ENCODE measurements at regions not wholly inside any gene's neighbourhood (a gene's known extent, or its start where the extent isn't known, plus 50 kb on each side); places are given as distances from the start of the nearest gene placed in this dataset.
A peak's percentile ranks its signal among the peaks of the same experiment; 100 is the strongest.
"Not testable (repeated sequence)": the region's sequence is repeated elsewhere in the genome, so short reads cannot be mapped to it uniquely, and the experiment has no call there.

DNA sequence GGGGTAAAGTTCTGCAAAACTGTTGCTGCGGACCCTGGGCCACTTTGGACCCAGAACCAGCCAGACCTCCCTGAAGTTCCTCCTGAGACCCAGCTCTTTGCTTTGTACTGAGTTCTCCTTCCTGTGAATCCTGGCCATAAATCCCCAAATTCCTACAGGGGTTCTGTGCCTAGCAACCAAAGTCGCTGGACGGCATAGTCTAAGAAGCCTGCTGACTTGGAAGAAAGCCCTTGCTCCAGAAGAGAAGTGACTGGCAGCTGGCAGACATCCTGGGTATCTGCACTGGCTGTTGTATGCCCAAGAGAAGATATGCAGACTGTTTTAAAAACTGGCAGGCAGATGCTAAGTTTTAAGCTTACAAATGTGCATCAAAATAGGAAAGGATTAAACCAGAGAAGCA lies 99.9 kb upstream of the SLC24A4 start:
- DNase-seq (ENCODE audit: low spot score) = peak; percentile 4

DNA sequence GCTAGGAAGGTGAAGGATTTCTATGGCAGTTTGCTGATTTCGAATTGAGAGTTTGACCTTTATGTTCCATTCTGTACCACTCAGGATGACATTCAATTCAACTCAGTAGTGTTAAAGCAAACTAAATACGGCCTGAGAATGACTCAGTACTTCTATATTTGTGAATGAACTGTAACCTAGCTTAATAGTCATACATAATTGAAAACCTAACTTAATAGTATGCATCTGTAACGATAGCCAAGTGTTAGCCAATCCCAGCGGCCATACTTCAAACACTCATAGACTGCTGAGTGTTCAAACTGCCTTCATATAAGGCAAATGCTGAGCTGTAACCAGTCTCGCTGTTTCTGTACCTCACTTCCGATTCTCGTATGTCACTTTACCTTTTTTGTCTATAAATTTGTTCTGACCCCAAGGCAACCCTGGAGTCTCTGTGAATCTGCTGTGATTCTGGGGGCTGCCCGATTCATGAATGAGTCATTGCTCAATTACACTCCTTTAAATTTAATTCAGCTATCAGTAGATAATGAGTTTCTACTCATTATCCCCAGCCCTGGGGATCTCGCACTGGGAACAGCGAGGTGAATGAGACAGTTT lies 98.5 kb upstream of the SLC24A4 start:
- no peak for DNase-seq (ENCODE audit: low spot score)

DNA sequence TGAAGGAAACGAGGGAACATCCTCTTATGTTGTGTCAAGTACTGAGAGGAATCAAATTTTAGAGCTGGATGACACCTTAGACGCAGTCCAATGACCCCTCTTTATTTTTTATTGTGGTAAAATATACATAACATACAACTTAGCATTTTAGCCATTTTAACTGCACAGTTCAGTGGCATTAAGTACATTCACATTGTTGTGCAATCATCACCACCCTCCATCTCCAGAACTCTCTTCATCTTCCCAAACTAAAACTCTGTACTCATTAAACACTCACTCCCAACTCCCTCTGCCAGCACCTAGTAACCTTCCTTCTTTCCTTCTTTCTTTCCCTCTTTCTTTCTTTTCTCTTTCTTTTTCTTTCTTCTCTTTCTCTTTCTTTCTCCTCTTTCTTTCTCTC lies 97.2 kb upstream of the SLC24A4 start:
- DNase-seq (ENCODE audit: low spot score) = no peak

DNA sequence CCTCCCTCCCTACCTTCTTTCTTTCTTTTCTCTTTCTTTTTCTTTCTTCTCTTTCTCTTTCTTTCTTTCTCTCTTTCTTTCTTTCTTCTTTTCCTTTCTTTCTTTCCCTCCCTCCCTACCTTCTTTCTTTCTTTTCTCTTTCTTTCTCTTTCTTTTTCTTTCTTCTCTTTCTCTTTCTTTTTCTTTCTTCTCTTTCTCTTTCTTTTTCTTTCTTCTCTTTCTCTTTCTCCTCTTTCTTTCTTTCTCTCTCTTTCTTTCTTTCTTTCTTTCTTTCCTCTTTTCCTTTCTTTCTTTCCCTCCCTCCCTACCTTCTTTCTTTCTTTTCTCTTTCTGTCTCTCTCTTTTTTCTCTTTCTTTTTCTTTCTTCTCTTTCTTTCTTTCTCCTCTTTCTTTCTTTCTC lies 96.8 kb upstream of the SLC24A4 start:
- DNase-seq (ENCODE audit: low spot score) = not testable (repeated sequence)

DNA sequence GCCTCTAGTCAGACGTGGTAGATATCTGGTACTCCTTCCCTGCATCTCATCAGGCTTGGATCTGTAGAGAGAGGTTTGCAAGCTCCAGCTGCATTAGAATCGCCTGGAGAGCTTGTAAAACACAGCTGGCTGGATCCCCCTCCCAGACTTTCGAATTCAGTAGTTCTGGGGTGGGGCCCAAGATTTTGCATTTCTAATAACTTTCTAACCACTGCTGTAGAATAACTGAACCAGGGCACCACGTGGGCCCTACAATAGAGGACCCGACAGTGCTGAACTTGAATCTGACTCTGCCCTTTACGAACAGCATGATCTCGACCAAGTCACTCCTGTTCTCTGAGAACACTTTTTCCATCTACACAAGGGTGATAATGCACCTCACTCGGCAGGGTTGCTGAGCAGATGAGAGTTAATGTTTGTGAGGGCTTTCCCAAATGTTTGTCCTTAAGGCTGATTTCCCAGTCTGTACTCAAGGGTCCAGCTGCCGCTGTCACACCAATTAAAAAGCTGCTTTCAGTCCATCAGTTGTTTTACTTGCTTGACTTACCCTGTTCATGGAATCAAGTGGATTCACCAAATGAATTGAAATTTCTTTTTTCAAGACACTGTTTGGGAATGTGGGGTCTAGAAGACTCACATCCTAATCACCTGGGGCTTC lies 86.6 kb upstream of the SLC24A4 start:
- no peak for DNase-seq (ENCODE audit: low spot score)

DNA sequence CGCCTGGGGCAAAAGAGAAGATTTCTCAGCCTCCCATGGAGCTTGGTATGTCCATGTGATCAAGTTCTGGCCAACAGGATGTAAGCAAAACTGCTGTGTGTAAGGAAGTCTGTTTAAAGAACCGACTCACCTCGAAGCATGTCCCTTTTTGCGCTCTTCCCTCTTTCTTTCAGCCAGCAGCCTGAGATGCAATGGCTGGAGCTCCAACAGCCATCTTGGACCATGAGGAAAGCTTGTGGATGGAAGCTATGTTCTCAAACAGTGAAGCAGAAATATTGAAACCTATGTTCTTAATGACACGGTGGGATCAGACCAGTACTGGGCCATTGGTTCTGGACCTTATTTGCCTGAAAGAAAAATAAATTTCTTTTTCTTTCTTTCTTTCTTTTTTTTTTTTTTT lies 82.3 kb upstream of the SLC24A4 start:
- no peak for DNase-seq (ENCODE audit: low spot score)

DNA sequence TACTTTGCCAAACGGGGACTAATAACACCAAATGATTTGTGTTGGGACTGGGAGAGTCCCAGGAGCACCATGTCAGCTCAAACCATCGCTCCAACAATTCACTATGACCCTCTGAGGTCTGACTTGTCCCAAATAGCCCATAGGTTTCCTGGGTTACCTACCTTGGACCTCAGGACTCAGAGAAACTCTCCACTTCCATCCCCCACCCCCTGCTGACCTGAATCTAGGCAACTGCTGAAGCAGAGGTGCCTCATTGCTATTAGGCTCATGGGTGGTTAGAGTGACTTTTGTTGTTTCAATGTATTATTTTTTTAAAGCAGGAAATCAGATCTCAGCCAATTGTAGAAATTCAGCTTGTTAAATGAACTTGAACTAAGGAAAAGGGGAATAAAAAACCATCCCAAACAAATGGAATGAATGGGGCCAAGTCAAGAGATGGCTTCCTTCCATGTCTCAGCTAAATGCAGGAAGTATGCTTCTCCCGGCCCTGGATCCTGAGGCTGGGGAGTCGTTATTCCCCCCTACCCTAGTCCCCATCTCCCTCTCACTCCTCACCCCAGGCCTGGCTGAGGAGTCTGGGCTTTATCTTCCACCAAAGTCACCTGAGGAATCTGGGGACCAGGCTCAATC lies 80.9 kb upstream of the SLC24A4 start:
- DNase-seq (ENCODE audit: low spot score) = no peak

DNA sequence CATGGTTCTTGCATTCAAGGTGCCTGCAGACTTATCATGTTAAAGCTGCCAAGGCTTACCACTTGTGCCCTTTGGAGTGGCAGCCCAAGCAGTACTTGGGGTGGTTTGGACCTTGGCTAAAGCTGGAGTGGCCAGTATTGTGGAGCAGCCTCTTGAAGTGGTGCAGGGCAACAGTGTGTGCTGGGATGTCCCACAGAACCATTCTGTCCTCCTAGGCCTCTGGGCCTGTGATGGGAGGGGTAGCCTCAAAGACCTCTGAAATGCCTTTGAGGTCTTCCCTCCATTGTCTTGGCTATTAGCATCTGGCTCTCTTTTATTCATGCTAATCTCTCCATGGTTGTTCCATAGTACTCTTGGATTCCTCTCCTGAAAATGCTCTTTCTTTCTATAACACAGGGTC lies 78.2 kb upstream of the SLC24A4 start:
- DNase-seq (ENCODE audit: low spot score) = no peak

DNA sequence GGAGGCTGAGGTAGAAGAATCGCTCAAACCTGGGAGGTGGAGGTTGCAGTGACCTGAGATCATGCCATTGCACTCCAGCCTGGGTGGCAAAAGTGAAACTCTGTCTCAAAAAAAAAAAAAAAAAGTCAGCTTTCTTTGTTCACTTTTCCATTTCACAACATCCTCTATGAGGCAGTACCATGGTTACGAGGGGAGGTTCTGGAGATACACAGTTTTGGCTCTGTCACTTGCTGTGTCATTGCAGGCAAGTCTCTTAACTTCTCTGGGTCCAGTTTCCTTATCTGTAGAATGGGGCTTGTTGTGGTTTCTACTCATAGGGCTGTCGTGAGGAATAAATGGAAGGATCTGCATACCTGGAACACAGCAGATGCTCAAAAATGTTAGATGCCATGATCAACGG lies 75.6 kb upstream of the SLC24A4 start:
- DNase-seq (ENCODE audit: low spot score) = no peak

DNA sequence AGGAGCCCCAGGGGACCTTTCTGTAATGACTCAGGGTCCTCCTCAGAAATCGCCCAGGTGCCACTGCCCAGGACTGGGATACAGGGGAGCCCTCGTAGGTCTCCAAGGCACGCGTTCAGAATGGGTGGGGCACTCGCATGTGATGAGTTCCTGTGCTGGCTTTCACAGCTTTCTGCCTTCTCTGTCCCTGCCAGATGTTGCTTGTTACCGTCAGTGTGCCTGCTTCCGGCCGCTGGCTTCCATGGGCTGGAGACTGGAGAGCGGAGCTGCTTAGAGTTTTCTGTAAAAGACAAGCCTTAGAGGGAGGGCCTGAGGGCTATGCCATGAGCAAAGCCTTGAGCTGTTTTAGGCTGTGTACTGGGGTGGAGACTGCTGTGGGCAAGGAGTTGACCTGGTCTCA lies 75.0 kb upstream of the SLC24A4 start:
- no peak for DNase-seq (ENCODE audit: low spot score)

DNA sequence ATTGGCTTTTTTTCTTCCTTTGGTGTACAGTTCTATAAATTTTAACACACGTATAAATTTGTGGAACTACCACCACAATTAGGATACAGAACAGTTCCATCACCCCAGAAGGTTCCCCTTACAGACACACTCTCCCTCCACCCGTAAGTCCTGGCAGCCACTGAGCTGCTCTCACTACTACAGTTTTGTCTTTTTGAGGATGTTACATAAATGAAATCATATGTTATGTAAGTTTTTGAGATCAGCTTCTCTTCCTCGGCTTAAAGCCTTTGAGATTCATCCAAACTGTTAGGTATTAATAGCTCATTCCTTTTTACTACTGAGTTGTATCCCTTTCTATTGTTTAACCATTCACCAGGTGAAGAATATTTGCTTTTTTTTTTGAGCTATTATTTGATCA lies 74.3 kb upstream of the SLC24A4 start:
- no peak for DNase-seq (ENCODE audit: low spot score)

DNA sequence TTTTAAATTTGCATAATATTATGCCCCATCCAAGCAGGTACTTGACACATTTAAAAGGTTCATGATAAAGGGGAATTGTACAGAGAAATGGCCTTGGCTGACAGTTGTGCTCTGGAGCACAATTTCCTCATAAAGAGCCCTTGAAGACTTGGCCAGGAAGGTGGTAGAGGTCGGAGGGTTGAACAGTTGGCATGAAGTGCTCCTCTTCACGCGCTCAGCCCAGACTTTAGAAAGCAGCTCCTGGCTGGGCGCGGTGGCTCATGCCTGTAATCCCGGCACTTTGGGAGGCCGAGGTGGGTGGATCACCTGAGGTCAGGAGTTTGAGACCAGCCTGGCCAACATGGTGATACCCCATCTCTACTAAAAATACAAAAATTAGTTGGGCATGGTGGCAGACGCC lies 72.6 kb upstream of the SLC24A4 start:
- not testable (repeated sequence) for DNase-seq (ENCODE audit: low spot score)

DNA sequence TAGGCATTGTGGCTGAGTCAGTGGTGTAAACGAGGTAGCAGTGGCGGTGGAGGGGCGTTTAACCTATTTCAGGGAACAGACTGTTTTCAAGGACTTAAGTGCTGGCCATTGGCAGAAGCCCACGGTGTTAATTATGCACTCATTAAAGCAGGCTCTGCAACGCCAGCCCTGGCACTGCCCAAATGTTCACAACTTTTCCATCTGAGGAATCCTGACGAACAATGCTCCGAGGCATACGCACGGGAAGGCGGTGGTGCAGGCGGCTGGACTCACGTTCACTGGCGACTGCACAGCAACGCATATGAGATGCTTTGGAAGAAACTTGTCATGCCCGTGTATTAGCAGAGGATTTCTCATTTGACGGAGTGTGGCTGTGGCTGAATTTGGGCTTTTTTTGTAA lies 70.6 kb upstream of the SLC24A4 start:
- DNase-seq (ENCODE audit: low spot score) = peak; percentile 55

DNA sequence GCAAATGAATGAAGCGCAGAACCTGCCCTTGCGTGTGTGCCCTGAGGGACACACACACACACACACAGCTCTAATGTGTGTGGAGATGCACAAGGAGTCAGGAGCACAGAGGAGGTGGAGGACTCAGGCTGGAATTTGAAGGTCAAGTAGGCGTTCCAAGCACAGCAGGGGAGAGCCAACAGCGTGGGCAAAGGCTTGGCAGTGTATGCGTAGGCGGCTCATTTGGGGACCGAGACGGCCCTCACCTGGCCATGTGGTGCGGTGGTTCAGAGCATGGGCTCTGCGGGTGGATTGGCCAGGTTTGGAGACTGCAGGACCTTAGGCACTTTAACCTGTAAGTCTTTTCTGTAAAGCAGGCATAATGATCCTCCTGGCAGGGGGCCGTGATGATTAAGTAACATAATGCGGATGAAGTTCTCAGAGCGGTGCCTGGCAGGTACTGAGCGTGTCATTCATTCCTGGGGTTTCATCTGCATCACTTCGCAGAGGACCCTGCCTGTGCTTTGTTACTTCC lies 69.5 kb upstream of the SLC24A4 start:
- DNase-seq (ENCODE audit: low spot score) = peak; percentile 59

DNA sequence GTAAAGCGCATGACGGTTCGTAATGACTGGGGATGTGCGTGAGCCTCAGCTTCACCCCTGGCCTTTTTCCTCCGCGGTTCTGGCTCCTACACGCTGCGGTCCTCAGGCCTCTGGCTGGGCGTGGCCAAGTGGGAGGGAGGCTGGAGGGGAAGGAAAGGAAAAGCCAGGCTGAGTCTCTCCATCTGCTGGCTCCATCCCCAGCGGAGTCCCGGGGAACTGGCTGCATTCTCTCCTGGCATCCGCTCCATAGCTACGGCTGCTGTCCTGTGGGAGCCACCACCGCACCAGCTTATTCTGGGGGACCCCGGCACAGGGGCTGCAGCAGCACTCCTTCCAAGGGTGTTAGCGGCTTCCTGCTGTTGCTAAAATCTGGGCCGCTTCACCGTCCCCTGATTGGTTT lies 68.2 kb upstream of the SLC24A4 start:
- DNase-seq (ENCODE audit: low spot score) = peak; percentile 78

DNA sequence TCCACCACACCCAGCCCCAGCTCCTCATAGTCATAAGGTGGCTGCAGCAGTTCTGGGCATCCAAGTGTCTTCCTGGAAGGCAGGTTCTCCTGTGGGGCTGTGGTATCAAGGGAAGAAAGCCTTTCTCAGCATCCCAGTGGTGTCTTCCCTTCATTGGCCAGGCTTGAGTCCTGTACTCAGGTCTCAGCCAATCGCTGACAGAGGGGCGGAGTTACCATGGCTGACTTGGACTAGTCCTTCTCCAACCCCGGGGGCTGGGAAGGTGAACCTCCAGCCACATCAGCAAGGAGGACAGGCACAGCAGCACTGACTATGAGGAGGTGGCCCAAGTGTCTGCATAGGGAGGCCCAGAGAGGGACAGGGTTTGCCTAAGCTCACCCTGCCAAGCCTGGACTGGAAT lies 64.0 kb upstream of the SLC24A4 start:
- no peak for DNase-seq (ENCODE audit: low spot score)

DNA sequence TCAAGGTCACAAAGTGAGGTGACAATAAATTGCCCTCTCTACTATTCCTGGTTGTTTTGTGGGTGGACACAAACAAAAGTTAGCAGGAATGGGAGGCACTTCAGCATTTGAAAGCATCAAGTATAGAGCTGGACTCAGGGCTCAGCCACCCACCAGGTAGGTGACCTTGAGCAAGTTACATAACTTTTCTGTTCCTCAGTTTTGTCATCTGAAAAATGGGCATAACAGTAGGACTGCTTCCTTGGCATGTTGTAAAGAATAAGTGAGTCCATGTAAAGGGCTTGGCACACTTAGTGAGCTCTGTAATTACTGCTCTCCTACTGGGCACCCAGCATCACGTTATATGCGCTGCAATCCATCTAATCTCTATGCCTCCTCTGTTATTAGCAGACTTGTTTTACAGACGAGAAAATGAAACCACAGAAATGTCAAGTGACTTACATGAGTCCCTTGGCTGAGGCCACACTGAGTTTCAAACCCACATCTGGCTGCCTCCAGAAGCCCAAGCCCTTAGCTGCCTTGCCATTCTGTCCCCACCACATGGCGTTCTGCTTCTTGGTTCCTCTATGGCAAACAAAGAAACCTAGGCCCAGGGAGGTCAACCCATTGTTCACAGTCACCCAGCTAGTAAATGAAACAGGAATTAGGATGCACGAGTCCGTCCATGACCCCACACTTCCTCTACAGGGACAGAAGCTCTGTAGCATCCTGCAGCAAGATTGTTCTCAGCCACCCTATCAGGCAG lies 63.2 kb upstream of the SLC24A4 start:
- DNase-seq (ENCODE audit: low spot score) = no peak

DNA sequence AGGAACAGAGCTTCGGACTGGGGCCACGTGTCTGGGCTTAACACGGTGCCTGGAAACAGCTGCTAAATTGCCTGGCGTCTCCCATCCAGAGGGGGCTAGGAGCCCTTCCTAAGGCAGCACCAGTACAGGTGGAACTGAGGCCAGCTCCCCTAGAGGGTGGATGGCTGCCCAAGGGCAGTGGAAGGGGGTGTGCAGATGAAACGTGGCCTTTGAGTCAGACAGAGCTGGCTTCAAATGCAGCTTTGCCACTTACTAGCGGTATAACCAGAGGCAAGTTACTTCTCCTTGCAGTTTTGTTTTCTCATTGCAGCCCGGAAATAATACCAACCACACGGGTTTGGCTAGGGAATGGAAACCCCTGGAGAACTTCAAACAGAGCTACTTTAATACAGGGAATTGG lies 59.3 kb upstream of the SLC24A4 start:
- DNase-seq (ENCODE audit: low spot score) = no peak

DNA sequence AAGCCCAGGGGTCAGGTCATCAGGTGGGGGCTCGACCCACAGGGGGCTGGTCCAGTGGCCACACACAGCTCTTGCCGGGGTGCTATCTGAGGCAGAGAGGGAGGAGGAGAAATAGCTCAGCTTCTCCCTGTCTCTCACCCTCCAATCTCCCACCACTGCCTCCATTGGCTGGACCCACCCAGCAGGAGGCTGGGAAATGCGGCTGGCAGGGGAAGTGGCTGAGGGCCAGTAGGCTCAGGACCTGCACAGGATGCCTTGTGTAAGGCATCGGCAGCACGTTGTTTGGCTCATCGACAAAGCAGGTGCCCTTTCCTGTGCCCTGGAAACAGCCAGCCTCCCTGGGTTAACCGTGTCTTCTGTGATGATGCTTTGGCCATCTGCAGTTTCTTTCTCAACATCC lies 58.8 kb upstream of the SLC24A4 start:
- DNase-seq (ENCODE audit: low spot score) = no peak

DNA sequence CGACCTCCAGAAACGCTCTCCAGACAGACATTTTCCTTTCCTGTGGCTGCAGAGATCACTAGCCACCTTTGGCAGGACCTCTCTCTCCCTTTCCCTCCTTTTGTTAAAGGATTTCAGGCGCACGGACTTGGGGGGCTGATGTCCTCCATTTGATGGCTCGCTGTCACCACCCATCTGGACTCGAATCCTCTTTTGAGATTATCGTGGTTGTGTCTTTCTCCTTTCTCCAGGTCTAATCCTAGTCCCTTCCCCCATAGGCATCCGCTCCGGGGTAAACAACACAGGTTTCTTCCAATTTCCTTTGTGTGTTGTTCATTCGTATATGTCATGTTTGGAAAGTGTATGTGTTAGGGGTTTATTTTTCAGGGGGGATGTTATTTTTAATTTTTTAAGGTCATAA lies 56.7 kb upstream of the SLC24A4 start:
- DNase-seq (ENCODE audit: low spot score) = no peak

All from cerebellar cortex (tissue), 1 donor.